GM18907 (cell line): ENCODE measurements at regions not wholly inside any gene's neighbourhood (a gene's known extent, or its start where the extent isn't known, plus 50 kb on each side); places are given as distances from the start of the nearest gene placed in this dataset.
"Not testable (repeated sequence)": the region's sequence is repeated elsewhere in the genome, so short reads cannot be mapped to it uniquely, and the experiment has no call there.

ENCODE experiments used
- ATAC-seq: cut with Tn5 transposase; IDR thresholded peaks from one replicate; pipeline ENCODE4 v1.9.1; 2021; ENCODE audit warnings: mild to moderate bottlenecking, moderate library complexity; ENCODE audit not compliant: unreplicated experiment

DNA sequence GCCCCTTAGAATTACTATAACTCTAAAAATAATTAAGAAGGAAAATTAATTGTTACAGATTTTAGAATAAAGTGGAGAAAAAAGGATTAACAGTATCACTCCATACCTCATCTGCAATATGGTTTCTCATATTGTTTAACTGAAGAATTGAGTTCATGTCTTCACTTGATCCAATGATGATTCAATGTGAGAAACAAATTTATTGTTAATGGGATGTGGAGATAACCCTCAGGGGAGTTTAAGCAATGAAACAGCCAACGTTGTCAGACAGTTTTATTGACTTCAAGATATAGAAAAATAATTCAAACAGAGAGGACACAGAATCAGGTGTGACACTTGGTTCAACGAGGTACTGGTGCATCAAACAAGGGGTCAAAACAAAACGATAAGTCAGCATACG lies 665.2 kb upstream of the ACO1 start:
- ATAC-seq = no peak

- no peak for ATAC-seq
Measured at GRCh38 chr9:31730398-31730797, 654.0 kb upstream of the ACO1 start.

DNA sequence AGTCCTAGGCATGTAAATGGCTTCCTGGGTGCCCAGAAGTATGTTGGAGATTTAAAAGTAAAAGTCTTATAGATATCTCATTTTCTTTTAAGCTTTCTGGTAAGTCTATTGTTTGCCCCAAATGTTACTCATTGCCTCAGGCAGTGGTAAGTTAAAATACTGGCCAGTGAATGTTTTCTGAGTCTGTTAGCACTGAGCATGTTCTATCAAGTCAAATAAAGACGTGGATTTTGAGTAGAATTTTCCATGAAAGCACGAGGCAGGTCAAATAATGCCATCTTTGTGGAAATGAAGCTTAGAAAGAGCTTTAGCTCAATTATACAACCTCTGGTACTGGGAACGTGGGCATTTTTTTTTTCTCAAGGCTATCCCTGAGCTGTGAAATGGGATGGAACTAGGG lies 651.3 kb upstream of the ACO1 start:
- ATAC-seq = no peak

DNA sequence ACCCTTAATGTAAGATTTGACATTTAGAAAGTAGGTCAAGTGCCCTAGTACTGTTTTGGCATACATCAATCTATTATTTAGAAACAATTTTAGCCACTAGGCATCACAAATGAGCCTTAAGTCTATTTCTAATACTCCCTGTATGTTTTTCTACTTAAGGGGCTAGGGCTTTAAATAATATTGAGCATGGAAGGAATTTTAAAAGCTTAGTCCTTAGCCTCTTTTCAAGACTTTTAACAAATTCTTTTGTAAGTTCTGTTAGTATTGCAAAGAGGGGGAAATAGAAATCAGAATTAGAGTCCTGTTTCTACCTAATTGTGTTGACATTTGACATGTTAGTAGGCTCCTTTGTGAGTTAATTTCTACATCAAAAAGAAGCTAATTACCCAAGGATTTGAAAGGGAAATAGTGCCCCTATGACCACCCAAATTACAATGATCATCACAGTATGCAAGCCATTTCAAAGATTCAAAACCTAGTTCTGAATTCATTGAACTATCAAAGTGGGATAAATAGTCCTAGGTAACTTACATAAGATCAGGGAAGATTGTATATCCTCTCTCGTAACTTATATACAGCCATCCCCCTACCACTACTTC lies 647.8 kb upstream of the ACO1 start:
- ATAC-seq = no peak

DNA sequence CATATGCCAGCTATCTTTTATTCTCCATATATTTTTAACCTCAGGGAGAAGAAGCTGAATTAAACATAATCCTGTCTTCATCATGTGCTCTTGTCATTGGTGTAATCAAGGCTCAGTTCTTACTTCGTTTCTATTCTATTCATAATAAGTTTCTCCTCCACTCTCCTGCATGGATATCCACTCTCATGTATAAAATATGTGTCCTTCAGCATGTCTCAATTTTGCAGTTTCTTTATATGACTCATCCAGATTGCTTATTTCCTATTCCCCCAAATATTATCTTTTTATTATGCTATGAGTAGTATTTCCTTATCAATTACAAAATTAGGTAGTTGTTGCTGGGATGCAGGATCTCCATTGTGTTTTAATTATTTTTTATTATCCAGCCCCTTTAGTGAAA lies 643.7 kb upstream of the ACO1 start:
- ATAC-seq = no peak

- no peak for ATAC-seq
Measured at GRCh38 chr9:31744589-31744988, 639.9 kb upstream of the ACO1 start.

DNA sequence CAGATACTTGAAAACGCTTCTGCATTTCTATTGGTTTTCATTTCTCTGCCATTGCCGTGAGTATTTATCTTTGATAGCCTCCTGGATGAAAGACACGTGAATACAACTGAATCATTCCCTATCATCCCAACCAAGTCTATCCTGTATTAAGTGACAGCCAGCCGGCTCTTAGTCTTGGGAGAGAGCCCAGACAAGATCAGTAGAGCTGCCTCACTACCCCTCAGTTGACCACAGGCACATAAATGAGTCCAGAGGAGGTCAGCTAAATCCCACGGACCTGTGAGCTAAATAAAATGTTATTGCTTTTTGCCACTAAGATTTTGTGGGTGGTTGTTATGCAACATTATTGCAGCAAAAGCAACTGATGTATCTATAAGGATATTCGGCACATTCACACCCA lies 639.0 kb upstream of the ACO1 start:
- ATAC-seq = no peak

DNA sequence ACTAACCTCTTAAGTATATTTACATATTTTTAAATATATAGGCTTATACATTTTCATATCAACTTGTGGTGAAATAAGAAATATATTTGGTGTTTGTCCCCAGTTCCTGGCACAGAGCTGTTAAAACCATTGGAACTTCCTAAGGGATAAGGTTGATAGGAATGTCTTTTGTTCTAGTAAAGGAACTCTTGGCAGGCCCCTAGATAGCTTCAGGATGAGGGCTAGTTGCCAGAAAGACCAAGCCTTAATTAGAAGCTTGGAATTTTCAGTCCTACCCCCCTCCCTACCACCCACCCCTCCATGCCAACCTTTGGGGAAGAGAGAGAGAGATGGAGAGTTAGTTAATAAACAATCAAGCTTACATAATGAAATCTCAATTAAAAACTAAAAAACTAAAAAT lies 638.6 kb upstream of the ACO1 start:
- ATAC-seq = no peak

- ATAC-seq = no peak
Measured at GRCh38 chr9:31753756-31754155, 630.7 kb upstream of the ACO1 start.

DNA sequence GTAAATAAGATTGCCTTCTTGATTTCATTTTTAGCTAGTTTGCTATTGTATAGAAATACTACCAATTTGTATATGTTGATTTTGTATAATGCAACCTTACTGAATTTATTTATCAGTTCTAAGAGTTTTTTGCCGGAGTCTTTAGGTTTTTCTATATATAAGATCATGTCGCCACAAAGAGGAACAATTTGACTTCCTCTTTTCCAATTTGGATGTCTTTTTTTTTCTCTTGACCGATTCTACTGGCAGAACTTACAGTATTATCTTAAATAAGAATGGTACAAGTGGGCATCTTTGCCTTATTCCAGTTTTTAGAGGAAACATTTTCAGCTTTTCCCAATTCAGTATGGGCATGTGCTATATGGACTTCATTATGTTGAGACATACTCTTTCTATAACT lies 624.7 kb upstream of the ACO1 start:
- no peak for ATAC-seq

DNA sequence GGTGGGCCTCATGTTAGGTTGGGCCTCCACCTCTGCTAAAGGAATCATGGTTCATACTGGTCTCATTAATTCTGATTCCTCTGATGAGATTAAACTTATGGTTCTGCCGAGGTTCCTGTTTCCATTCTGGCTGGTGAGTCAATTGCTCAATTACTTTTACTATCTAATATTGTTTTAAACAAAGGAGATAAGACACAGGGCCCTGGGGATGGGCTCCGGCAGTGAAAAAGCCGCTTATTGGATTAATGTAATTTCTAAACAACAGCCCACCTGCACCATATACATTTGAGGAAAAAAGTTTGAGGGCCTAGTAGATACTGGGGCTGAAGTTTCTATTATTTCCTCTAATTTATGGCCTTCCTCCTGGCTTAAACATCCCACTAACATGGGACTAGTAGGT lies 610.4 kb upstream of the ACO1 start:
- not testable (repeated sequence) for ATAC-seq

- ATAC-seq = no peak
Measured at GRCh38 chr9:31774571-31774970, 609.9 kb upstream of the ACO1 start.

DNA sequence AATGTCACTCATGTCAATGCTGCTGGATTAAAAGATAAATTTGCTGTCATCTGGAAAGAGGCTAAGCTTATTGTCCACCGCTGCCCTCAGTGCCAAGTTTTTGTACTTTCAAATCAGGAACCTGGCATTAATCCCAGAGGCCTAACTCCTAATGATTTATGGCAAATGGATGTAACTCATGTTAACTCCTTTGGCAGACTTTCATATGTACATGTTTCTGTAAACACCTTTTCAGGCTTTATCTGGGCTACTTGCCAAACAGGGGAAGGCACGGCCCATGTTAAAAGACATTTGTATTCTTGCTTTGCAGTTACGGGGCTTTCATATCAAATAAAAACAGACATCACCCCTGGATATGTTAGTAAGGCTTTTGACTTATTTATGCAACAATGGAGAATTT lies 608.0 kb upstream of the ACO1 start:
- ATAC-seq = no peak

GRCh38 chr9:31783491-31783890 lies 601.0 kb upstream of the ACO1 start:
- ATAC-seq = no peak

DNA sequence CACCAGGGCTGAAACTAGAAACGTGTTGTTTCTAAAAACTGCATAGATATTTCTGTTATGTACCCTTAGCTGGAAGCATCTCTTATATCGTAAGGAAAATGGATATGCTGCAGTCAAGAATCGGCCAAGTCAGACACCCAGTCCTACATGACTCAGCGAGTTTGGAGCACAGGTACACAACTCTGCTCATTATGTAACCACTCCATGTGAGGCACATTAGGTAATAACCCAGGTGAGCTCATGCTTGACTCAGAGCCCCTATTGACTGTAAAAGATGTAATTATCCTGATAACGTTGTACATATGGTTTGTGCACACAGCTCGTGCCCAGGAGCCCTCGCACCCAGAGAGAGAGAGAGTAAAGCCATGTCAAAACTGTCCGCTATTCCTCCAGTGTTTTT lies 593.7 kb upstream of the ACO1 start:
- no peak for ATAC-seq

DNA sequence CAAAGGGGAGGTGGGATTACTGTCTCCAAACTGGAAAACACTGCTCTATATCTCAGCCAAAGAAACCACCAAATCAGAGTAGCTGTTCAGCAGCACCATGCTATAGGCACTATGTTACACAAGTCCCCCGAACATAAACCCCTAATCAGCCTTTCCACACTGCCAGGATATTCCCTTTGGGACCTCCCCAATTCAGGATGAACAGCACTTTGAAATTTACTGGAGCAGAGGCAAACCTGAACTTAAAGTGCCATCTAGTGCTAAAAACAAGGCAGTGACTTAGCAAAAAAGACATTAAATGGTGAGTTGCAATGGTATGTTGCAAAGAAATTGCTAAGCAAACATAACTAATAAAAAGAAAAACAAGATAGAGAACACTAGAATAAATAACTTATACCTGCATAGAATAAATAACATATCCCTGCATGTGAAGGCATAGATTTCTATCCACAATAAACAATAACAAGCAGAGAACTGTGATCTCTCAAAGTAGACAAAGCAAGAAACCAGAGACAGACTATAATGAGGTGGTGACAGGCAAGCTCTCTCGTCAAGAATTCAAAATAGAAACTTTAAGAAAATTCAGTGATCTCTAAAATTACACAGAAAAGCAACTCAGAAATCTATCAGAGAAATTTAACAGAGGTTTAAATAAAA lies 584.4 kb upstream of the ACO1 start:
- no peak for ATAC-seq

DNA sequence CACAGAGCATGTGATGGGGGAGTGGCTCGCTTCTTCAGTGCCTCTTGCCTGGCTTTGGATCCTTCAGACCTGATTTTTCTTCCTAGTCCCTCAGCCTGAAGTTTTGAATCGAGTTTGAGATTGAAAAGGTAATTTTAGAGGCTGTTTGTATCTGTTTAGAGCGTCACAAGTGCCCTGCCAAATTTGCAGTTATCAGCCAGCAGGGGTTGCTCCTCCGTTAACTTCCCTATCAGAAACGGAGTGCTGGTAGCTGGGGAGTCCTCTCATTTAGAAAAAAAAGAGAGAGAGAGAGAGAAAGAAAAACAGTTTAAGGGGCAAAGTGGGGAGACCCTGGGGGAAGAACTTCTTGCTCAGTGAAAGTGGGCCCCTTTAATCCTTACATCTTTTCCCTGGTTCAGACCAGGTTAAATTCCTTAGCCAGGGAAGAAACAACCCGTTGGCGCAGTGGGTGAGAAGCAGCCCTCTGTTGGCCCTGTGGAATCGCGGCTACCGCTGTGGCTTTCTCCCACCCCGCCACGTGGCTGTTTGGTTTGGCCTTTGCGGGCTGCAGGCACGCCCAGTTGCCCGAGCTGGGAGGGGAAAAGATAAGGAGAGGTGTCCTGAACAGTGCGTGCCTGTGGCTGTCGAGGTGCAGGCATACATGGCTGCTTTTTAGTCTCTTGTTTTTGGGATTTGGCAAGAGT lies 576.7 kb upstream of the ACO1 start:
- no peak for ATAC-seq

DNA sequence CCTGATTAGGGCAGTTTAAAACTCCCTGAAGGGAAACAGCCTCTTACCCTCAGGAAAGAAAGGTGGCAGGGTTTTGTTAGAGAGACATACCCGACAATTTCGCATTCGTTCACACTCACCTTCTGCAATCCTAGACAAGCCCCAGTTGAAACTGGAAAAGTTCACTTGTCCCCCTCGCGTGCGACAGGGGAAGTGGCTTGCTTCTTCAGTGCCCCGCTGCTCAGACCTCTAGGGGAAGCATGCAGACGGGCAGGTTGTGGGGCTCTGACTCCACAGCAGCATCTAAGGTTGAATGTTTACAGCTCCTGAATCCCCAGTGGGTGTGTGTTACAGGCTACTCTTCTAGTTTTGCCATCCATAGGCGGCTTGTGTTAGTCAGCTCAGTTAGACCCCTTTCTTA lies 575.7 kb upstream of the ACO1 start:
- ATAC-seq = no peak

DNA sequence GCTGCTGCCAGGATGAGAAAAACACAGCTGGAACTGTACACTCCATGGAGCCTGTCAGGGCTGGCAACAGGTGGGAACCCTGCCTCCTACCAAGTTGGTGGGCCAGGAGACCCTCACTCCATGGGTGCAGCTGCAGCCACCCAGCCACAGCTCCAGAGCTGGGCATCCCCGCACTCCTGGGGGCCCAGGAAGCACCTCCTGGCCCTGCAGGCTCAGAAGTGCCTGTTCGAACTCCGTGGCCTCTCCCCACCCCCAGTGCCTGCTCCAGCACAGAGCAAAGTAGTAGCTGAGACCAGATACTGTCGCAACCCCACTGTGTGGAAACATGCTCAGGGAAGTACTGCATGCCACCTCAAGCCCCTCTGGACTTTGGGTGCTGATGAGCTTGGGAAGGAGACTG lies 564.0 kb upstream of the ACO1 start:
- no peak for ATAC-seq

DNA sequence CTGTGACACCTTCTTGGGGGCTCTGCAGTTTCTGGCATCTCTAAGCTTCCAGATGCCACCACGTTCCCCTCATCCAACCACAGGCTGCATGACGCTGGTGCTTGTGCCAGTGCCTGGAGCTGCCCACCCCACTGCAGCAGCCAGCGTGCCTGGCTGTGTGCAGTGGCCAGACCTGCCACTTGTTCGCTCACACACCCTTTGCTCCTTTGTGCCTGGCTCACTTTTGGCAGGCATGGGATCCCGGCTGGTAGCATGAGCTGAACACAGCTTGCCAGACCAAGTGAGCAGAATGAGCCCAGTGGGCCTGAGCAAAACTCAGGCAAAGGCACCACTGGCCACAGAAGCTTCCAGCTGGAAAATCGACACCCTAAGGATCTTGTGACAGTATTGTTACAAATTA lies 562.9 kb upstream of the ACO1 start:
- ATAC-seq = no peak

DNA sequence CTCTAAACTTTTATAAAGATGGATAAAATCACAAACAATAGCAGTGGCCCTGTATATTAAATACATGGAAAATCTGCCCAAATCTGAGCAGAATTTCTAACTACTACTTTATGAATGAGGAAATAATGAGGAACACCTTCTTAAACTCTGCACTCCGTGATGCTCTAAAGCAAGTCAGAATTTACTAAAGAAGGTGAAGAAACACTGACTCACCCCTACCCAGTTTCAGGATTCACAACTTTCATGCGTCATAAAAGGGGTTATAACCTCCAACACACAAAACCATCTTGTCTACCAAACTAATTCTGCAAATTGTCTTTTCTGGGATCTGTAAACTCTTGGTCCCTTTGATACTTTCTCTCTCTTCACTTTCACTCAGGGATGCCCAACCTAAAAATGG lies 561.1 kb upstream of the ACO1 start:
- ATAC-seq = no peak

- ATAC-seq = no peak
Measured at GRCh38 chr9:31824860-31825259, 559.6 kb upstream of the ACO1 start.

GRCh38 chr9:31837211-31837610 lies 547.2 kb upstream of the ACO1 start:
- ATAC-seq = no peak
